GM10248 (cell line): ENCODE measurements at regions not wholly inside any gene's neighbourhood (a gene's known extent, or its start where the extent isn't known, plus 50 kb on each side); places are given as distances from the start of the nearest gene placed in this dataset.

Source experiments
- CTCF ChIA-PET: fragments of 300-600 bp; sonication (Branson Sonifier 250); formaldehyde crosslinking; extraction: SDS; loops from one replicate; lab custom pipeline; 2021; ENCODE audit warnings: antibody characterized with exemption; lab: Yijun Ruan, JAX
- POLR2A ChIA-PET: fragments of 350-650 bp; sonication (Branson Sonifier 250); formaldehyde crosslinking; extraction: SDS; loops from one replicate; lab custom pipeline; 2020; ENCODE audit warnings: antibody characterized with exemption; lab: Yijun Ruan, JAX
- DNase-seq: peaks from one replicate; pipeline ENCODE4 v3.0.0; 2012; ENCODE audit errors: extremely low spot score
- TF ChIP-seq, protein P1 (sequence below): IDR thresholded peaks from 2 replicates; pipeline ENCODE4 v1.5.1; 2012; ENCODE audit warnings: mild to moderate bottlenecking, low read depth; ENCODE audit errors: extremely low read depth, missing control alignments, control extremely low read depth

DNA sequence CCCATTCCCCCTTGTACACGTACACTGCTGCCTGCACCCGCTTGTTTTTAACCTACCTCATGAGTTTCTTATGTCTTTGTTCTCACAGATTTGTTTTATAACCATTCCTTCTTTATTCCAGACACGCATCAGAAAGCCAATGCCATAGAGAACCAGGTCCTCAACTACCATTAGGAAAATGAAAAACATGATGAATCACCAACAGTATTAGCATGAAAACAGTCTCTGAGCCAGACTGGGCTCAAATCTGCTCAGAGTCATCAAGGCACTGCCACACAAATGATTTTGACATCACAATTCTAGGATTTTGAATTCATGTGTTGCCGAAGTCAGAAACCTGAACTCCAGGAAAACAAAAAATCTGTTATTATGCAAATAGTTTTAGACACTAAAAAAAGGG, 394.1 kb upstream of the GRIA1 start:
- no peak for DNase-seq
- TF ChIP-seq, protein P1, sequence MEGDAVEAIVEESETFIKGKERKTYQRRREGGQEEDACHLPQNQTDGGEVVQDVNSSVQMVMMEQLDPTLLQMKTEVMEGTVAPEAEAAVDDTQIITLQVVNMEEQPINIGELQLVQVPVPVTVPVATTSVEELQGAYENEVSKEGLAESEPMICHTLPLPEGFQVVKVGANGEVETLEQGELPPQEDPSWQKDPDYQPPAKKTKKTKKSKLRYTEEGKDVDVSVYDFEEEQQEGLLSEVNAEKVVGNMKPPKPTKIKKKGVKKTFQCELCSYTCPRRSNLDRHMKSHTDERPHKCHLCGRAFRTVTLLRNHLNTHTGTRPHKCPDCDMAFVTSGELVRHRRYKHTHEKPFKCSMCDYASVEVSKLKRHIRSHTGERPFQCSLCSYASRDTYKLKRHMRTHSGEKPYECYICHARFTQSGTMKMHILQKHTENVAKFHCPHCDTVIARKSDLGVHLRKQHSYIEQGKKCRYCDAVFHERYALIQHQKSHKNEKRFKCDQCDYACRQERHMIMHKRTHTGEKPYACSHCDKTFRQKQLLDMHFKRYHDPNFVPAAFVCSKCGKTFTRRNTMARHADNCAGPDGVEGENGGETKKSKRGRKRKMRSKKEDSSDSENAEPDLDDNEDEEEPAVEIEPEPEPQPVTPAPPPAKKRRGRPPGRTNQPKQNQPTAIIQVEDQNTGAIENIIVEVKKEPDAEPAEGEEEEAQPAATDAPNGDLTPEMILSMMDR = no peak
- POLR2A ChIA-PET = no interaction called here
- CTCF ChIA-PET = no interaction called here

DNA sequence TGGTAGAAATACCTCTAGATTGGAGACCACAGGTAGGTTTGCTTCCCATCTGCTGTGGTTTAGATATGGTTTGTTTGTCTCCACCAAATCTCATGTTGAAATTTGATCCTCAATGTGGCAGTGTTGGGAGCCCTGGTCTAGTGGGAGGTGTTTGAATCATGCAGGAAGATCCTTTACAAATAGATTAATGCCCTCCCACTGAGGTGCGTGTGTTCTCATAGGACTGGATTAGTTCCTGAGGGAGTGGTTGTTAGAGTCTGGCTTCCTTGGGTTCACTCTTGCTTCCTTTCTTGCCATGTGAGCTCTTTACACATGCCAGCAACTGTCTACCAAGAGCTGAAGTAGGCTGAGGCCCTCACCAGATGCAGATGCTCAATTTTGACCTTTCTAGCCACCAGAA, 391.1 kb upstream of the GRIA1 start:
- TF ChIP-seq, protein P1 = no peak
- POLR2A ChIA-PET = no interaction called here
- DNase-seq = no peak
- CTCF ChIA-PET = no interaction called here

DNA sequence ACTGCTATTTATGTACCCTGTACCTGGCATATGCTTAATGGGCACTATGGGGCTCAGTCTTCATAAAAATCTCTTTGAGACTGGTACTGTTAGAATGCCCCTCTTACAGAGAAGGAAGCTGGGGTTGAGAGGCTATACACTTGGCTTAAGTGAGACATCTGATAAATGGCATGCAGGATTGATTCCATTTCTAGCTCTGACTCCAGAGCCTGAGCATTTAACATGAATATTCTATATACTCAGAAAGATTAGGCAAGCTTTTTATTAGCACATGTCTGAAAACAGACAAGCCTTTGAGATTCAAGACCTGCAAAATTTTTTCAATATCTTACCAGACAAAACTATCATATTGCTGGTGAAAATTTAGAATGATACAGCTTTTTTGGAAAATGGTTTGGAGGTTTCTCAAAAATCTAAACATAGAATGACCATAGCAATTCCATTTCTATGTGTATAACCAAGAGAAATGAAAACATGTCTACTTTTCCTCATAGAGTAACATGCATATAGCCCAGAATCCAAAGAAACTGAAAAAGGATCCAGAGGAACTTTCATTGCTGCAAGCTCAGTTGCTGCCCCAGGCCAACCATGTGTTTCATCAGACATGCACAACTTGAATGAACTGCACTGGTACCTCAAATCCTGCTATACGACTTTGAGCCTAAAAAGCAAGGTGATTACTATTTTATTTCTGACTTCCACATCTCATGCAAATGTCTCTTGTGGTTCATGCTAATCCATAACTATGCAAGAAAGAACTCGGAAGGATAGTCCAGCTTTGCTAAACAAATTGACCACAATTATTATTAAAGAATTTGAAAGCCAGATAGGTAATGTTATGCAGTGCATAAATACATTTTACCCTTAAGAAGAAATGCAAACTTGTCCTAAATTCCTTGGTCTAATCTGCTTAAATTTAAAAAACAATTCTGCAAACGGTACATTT, 389.0 kb upstream of the GRIA1 start:
- TF ChIP-seq, protein P1 = no peak
- no peak for DNase-seq
- ChIA-PET CTCF (interaction anchor here (0.9 to 1.2 kb wide), 2 partner anchors 14 to 32 kb away, joined by 3 read pairs; no protein-coding TSS in a partner anchor), POLR2A (no interaction called here)

DNA sequence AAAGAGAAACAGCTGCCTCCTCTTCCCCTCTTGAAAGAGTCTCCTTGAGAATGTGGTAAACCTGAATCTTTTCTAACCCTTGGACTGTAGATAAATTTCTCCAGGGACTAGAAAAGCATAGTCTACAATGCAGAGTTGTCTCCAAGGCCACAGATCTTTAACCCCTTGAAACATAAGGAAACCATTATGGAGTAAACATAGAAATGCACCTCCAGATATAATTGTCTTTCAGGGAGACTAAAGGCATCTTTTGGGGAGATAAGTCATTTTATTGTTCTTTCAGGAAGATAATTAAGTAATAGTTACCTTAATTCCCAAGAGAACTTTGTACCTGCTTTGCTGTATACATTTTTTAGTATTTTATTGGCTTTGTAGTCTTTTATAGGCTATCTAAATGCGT, 373.6 kb upstream of the GRIA1 start:
- POLR2A ChIA-PET = no interaction called here
- CTCF ChIA-PET = no interaction called here
- TF ChIP-seq, protein P1 = no peak
- DNase-seq = no peak

DNA sequence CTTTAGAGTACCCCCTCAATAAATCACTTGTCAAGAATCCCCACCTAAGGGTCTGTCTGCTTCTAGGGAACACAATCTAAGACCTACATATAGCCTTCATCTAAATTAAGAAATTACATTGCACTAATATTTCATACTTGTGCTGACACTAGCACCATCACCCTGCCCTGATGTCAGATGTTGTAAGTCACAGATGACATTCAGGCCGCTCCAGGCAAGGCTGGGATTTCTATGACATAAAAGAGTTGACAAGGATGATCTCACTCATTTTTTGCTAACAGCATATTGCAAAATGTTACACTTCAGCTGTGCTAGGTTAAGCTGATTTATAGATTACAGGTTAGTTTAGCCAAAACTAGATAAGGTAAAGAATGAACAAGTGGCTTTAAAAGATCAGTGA, 372.5 kb upstream of the GRIA1 start:
- CTCF ChIA-PET = interaction anchor here (0.7 to 1.5 kb wide), 2 partner anchors 20 to 31 kb away, joined by 3 read pairs; no protein-coding TSS in a partner anchor
- POLR2A ChIA-PET = no interaction called here
- no peak for DNase-seq
- TF ChIP-seq, protein P1 = no peak

DNA sequence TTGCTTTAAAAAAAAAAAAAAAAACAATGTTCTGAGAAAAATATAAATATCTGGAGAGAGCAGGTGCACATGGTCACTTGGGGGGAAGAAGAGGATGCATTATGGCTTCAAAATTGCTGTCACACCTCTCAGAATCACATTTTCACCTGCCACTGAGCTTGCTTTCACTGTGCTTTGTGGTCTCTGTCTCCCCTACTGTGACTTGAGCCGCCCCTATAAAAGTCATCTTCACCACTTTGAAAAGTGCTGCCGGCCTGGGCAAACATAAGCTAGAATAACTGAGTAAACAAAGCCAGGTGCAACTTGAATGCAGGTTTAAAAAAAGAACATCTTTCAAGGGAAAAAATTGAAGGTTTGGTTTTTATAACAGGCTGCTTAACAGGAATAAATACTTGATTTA, 368.1 kb upstream of the GRIA1 start:
- TF ChIP-seq, protein P1 = no peak
- POLR2A ChIA-PET = no interaction called here
- no peak for DNase-seq
- CTCF ChIA-PET = interaction anchor here (0.9 to 1.9 kb wide), 4 partner anchors 10 to 250 kb away, joined by 3 to 5 read pairs (median 4); no protein-coding TSS in a partner anchor
